HG03457 (cell line): ENCODE measurements at regions not wholly inside any gene's neighbourhood (a gene's known extent, or its start where the extent isn't known, plus 50 kb on each side); places are given as distances from the start of the nearest gene placed in this dataset.
A peak's percentile ranks its signal among the peaks of the same experiment; 100 is the strongest.
"Not testable (repeated sequence)": the region's sequence is repeated elsewhere in the genome, so short reads cannot be mapped to it uniquely, and the experiment has no call there.

Experiments used
- ATAC-seq: cut with Tn5 transposase; IDR thresholded peaks from one replicate; pipeline ENCODE4 v1.9.1; 2021; ENCODE audit warnings: moderate number of reproducible peaks; ENCODE audit not compliant: unreplicated experiment

- not testable (repeated sequence) for ATAC-seq
Observed at GRCh38 chr1:25171013-25171412, 61.3 kb downstream of the SYF2 start.

- no peak for ATAC-seq
Observed at GRCh38 chr1:25170439-25170838, 61.9 kb downstream of the SYF2 start.

GRCh38 chr1:25169610-25170009, 62.7 kb downstream of the SYF2 start:
- ATAC-seq: no peak

- no peak for ATAC-seq
Observed at GRCh38 chr1:25169168-25169567, 63.1 kb downstream of the SYF2 start.

GRCh38 chr1:25168193-25169071, 63.9 kb downstream of the SYF2 start:
- ATAC-seq: no peak

- no peak for ATAC-seq
Observed at GRCh38 chr1:25167269-25168192, 64.8 kb downstream of the SYF2 start.

GRCh38 chr1:25166847-25167246, 65.5 kb downstream of the SYF2 start:
- ATAC-seq: no peak

- ATAC-seq: no peak
Observed at GRCh38 chr1:25163986-25164385, 68.3 kb downstream of the SYF2 start.

GRCh38 chr1:25161981-25162380, 70.3 kb downstream of the SYF2 start:
- no peak for ATAC-seq

GRCh38 chr1:25157846-25158245, 74.5 kb downstream of the SYF2 start:
- no peak for ATAC-seq

- ATAC-seq: no peak
Observed at GRCh38 chr1:25150985-25151495, 81.3 kb downstream of the SYF2 start.

GRCh38 chr1:25148673-25149300, 83.5 kb downstream of the SYF2 start:
- ATAC-seq: no peak

- ATAC-seq: no peak
Observed at GRCh38 chr1:25146451-25146855, 85.8 kb downstream of the SYF2 start.

- no peak for ATAC-seq
Observed at GRCh38 chr1:25145775-25146393, 86.4 kb downstream of the SYF2 start.

- ATAC-seq: peak; percentile 63
Observed at GRCh38 chr1:25140073-25140797, 92.1 kb downstream of the SYF2 start.

- no peak for ATAC-seq
Observed at GRCh38 chr1:25137521-25138395, 94.5 kb downstream of the SYF2 start.

- ATAC-seq: no peak
Observed at GRCh38 chr1:25137106-25137505, 95.2 kb downstream of the SYF2 start.

- no peak for ATAC-seq
Observed at GRCh38 chr1:25135909-25136308, 96.4 kb downstream of the SYF2 start.
